HCT116 (cell line): ENCODE measurements at regions not wholly inside any gene's neighbourhood (a gene's known extent, or its start where the extent isn't known, plus 50 kb on each side); places are given as distances from the start of the nearest gene placed in this dataset.

ENCODE experiments used
- ATAC-seq: fragments of 200-7000 bp; cut with Tn5 transposase; 2 replicates; pipeline ENCODE4 v1.9.1; 2020; ENCODE audit warnings: mild to moderate bottlenecking, moderate library complexity
- BruUV-seq: library from RNA; stranded (reverse); fragments of 400-500 nt; replicated peaks from 2 replicates; lab custom pipeline; 2021; lab: Mats Ljungman, UMichigan
- CTCF ChIA-PET: fragments of 300-600 bp; sonication (Branson Sonifier 250); formaldehyde crosslinking; loops from one replicate; lab custom pipeline; 2021; ENCODE audit warnings: antibody characterized with exemption; lab: Charles Lee
- POLR2A ChIA-PET: fragments of 300-600, 350-600 bp; sonication (Branson Sonifier 250); formaldehyde crosslinking; loops from one replicate; lab custom pipeline; 2021; ENCODE audit warnings: antibody characterized with exemption; lab: Charles Lee
- RAD21 ChIA-PET, 2 experiments: fragments of 300-600 bp; sonication (Branson Sonifier 250); formaldehyde crosslinking; loops; one replicate each; lab custom pipeline; 2023; ENCODE audit warnings: low total read pairs in 2 of 2; ENCODE audit not compliant: uncharacterized antibody in 2 of 2, unreplicated experiment in 2 of 2, low non-redundant PET in 1 of 2; lab: Charles Lee
- DNase-seq: peaks from one replicate; pipeline ENCODE4 v3.0.0-alpha.2; 2010; ENCODE audit warnings: low read depth, low spot score
- H2AFZ ChIP-seq: fragments of 200-600 bp; shearing (Covaris generic), sonication (generic); 2 replicates; pipeline ENCODE4 v1.6.1; 2017; ENCODE audit warnings: low read depth, mixed run types, mixed read lengths, antibody characterized with exemption, low read length; ENCODE audit not compliant: poor library complexity, severe bottlenecking
- H3K27ac ChIP-seq: 2 replicates; pipeline ENCODE4 v1.5.1; 2012; ENCODE audit warnings: low read depth, low read length
- H3K27me3 ChIP-seq: fragments of 200-600 bp; sonication (generic); 2 replicates; pipeline ENCODE4 v1.6.1; 2016; ENCODE audit warnings: mixed run types, low read length, mixed read lengths; ENCODE audit not compliant: insufficient read depth
- H3K36me3 ChIP-seq, 2 experiments: fragments of 200-500 bp in 1 of 2; fragments of 200-600 bp in 1 of 2; sonication (Bioruptor generic) in 1 of 2; sonication (generic) in 1 of 2; 2 replicates each; pipeline versions ENCODE4 v1.5.1 to v1.6.1; 2014 to 2016; ENCODE audit warnings: low read length in 2 of 2, inconsistent platforms in 1 of 2, mixed read lengths in 1 of 2, mixed run types in 1 of 2; ENCODE audit not compliant: insufficient read depth in 2 of 2, control insufficient read depth in 1 of 2
- H3K4me1 ChIP-seq, 2 experiments: fragments of 200-600 bp in 1 of 2; sonication (generic) in 1 of 2; 2 replicates each; pipeline versions ENCODE4 v1.5.1 to v1.6.1; 2012 to 2017; ENCODE audit warnings: low read length in 2 of 2, inconsistent platforms in 1 of 2, mild to moderate bottlenecking in 1 of 2, mixed read lengths in 1 of 2, mixed run types in 1 of 2, moderate library complexity in 1 of 2; ENCODE audit not compliant: insufficient read depth in 2 of 2, control insufficient read depth in 1 of 2
- H3K4me2 ChIP-seq: fragments of 200-600 bp; sonication (generic); 2 replicates; pipeline ENCODE4 v1.6.1; 2017; ENCODE audit warnings: mixed run types, low read length, mixed read lengths
- H3K4me3 ChIP-seq, 2 experiments: fragments of 200-600 bp in 1 of 2; sonication (generic) in 1 of 2; replicated peaks in 1 of 2; 2 replicates each; pipeline ENCODE4 v1.5.1; 2011 to 2016; ENCODE audit warnings: low read length in 2 of 2, control low read depth in 1 of 2, low read depth in 1 of 2, mild to moderate bottlenecking in 1 of 2, mixed read lengths in 1 of 2, mixed run types in 1 of 2
- H3K79me2 ChIP-seq: fragments of 200-600 bp; sonication (generic); 2 replicates; pipeline ENCODE4 v1.6.1; 2017; ENCODE audit warnings: mild to moderate bottlenecking, mixed run types, low read length, moderate library complexity, mixed read lengths; ENCODE audit not compliant: insufficient read depth
- H3K9ac ChIP-seq: fragments of 200-600 bp; sonication (generic); 2 replicates; pipeline ENCODE4 v1.6.1; 2016; ENCODE audit warnings: low read length, mixed read lengths
- H3K9me2 ChIP-seq: fragments of 200-600 bp; sonication (generic), shearing (Covaris generic); 2 replicates; pipeline ENCODE4 v1.6.1; 2017; ENCODE audit warnings: mixed run types, mild to moderate bottlenecking, moderate library complexity; ENCODE audit not compliant: insufficient read depth
- H3K9me3 ChIP-seq, 2 experiments: fragments of 200-500 bp in 1 of 2; fragments of 200-600 bp in 1 of 2; sonication (Bioruptor generic) in 1 of 2; sonication (generic) in 1 of 2; 2 replicates each; pipeline ENCODE4 v1.6.1; 2014 to 2017; ENCODE audit warnings: low read length in 2 of 2, mixed read lengths in 2 of 2, inconsistent platforms in 1 of 2, low read depth in 1 of 2, mild to moderate bottlenecking in 1 of 2, mixed run types in 1 of 2, moderate library complexity in 1 of 2; ENCODE audit not compliant: control insufficient read depth in 1 of 2, insufficient read depth in 1 of 2
- H4K20me1 ChIP-seq: fragments of 200-600 bp; sonication (generic), shearing (Covaris generic); 2 replicates; pipeline ENCODE4 v1.6.1; 2017; ENCODE audit warnings: mixed run types, mild to moderate bottlenecking, moderate library complexity; ENCODE audit not compliant: insufficient read depth
- CEBPB ChIP-seq: IDR thresholded peaks from 2 replicates; pipeline ENCODE4 v1.6.1; 2012; ENCODE audit warnings: low read depth
- ELF1 ChIP-seq: IDR thresholded peaks from 2 replicates; pipeline ENCODE4 v1.6.1; 2012; ENCODE audit warnings: low read depth, borderline replicate concordance
- EZH2 ChIP-seq: fragments of 200-600 bp; sonication (generic); IDR thresholded peaks from 2 replicates; pipeline ENCODE4 v1.6.1; 2017; ENCODE audit warnings: antibody characterized with exemption, mixed run types
- POLR2A ChIP-seq: IDR thresholded peaks from 2 replicates; pipeline ENCODE4 v1.7.0; 2011; ENCODE audit warnings: borderline replicate concordance; ENCODE audit not compliant: insufficient read depth, insufficient read length; ENCODE audit errors: extremely low read depth
- SRF ChIP-seq: IDR thresholded peaks from 2 replicates; pipeline ENCODE4 v1.6.1; 2012; ENCODE audit warnings: low read depth
- intact Hi-C: fragments of 100-400 bp; cut with micrococcal nuclease; formaldehyde crosslinking; loops from 2 replicates; pipeline ENCODE4 v1.10.0; 2022
- TF ChIP-seq, protein P1 (sequence below): IDR thresholded peaks from 2 replicates; pipeline ENCODE4 v1.6.1; 2012
- TF ChIP-seq, protein P2 (sequence below), 3 experiments: fragments of 200-600 bp in 1 of 3; sonication (generic) in 1 of 3; IDR thresholded peaks in 2 of 3; conservative IDR thresholded peaks in 1 of 3; 2 replicates each; pipeline ENCODE4 v1.5.1; 2012 to 2017; ENCODE audit warnings: low read depth in 2 of 3, low read length in 2 of 3, antibody characterized with exemption in 1 of 3, borderline replicate concordance in 1 of 3, control low read depth in 1 of 3, mild to moderate bottlenecking in 1 of 3, mixed read lengths in 1 of 3, mixed run types in 1 of 3, moderate library complexity in 1 of 3; ENCODE audit not compliant: insufficient read depth in 1 of 3
- TF ChIP-seq, protein P3 (sequence below): IDR thresholded peaks from 2 replicates; pipeline ENCODE4 v1.6.1; 2012; ENCODE audit warnings: low read depth

DNA sequence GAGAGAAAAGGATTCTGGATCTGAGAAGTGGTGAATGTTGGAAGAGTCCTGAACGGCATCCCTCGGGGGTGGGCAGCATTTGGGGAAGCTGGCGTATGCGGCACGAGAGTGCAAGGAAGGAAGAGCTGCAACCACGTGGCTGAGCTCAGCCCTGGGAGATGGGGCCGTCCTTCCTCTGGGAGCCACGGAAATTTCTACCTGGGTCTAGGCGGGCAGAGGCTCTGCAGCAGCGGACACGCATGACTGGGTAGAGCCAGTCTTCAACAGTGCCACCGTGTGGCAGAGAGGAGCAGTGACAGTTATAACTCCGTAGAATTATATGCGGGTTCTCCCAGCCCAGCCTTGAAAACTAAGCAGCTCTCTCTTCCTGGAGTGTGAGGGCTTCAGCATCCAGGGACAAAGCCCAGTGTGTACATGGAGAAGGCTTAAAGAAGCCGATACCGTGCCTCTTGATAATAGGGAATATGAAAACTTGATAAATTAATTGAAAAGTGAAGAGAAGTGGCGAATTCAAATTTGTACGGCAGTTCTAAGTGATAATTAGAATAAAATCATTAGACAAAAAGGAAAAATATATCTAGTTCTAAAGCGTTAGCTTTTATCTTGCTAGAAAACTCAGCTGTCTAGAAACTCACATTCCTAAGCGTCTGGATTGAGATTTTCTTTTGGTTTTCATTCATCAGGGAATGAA, 82.9 kb upstream of the STXBP6 start:
- no peaks in the 10 kb centered on the region for H3K79me2 ChIP-seq
- BruUV-seq, result no TSS peak
- DNase-seq (no peak), ATAC-seq (peak; percentile 55)
- H3K27me3 ChIP-seq, result no peaks in the 10 kb centered on the region
- ChIA-PET POLR2A (no interaction called here), RAD21 (no interaction called here)
- intact Hi-C loops, result loop anchor here (2.0 kb wide), 1 partner anchor 326 kb away; no protein-coding TSS in a partner anchor
- H3K36me3 ChIP-seq, result no peaks in the 10 kb centered on the region; a peak in 1 of 4 replicates
- H3K27ac ChIP-seq, result no peak overlapping the region
- no peak overlapping the region for H3K9ac ChIP-seq
- TF ChIP-seq, protein P1, sequence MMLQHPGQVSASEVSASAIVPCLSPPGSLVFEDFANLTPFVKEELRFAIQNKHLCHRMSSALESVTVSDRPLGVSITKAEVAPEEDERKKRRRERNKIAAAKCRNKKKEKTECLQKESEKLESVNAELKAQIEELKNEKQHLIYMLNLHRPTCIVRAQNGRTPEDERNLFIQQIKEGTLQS, result no peak
- TF ChIP-seq ELF1, result no peak
- TF ChIP-seq, protein P2, sequence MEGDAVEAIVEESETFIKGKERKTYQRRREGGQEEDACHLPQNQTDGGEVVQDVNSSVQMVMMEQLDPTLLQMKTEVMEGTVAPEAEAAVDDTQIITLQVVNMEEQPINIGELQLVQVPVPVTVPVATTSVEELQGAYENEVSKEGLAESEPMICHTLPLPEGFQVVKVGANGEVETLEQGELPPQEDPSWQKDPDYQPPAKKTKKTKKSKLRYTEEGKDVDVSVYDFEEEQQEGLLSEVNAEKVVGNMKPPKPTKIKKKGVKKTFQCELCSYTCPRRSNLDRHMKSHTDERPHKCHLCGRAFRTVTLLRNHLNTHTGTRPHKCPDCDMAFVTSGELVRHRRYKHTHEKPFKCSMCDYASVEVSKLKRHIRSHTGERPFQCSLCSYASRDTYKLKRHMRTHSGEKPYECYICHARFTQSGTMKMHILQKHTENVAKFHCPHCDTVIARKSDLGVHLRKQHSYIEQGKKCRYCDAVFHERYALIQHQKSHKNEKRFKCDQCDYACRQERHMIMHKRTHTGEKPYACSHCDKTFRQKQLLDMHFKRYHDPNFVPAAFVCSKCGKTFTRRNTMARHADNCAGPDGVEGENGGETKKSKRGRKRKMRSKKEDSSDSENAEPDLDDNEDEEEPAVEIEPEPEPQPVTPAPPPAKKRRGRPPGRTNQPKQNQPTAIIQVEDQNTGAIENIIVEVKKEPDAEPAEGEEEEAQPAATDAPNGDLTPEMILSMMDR (IDR thresholded peaks at IDR 0.05 in 2 of 3, conservative IDR thresholded peaks at IDR 0.05 in 1 of 3; ENCODE audit: borderline replicate concordance in 1 of 3, insufficient read depth in 1 of 3, low read depth in 2 of 3, low read length in 2 of 3), result peak in 2 of 3 experiments; percentile 36 to 56; a peak in 4 of 6 replicates
- TF ChIP-seq, all 23 proteins: peak for 1
- Histone ChIP-seq H3K9me3 (peaks cover 0 to 20% of the 10 kb centered on the region in 2 experiments; a peak in 1 of 4 replicates), H3K4me1 (no peaks in the 10 kb centered on the region), H3K4me2 (no peak overlapping the region), H3K4me3 (no peak overlapping the region), H4K20me1 (no peaks in the 10 kb centered on the region), H2AFZ (no peak overlapping the region), H3K9me2 (no peaks in the 10 kb centered on the region)
- CTCF ChIA-PET, result no interaction called here

DNA sequence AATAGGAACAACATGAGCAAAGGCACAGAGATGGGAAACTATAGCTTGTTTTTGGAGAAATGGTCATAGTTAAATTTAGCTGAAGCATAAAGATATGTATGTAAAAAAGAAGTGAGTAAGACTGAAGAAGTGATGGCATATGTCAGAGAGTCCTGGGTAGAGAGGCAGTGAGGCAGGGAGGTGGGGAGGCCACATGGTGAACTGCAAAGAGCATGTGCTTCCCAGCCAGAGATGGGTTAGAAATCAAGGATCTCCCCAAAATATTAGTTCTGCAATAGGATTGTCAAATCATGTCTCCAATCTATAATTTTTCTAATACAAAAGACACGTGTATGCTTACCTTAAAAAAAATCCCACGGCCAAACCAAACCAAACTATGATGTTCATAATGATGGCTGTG, 82.1 kb upstream of the STXBP6 start:
- H3K79me2 ChIP-seq, result no peaks in the 10 kb centered on the region
- H2AFZ ChIP-seq, result no peak overlapping the region
- DNase-seq (no peak), ATAC-seq (no peak)
- intact Hi-C loops, result loop anchor here (2.0 kb wide), 1 partner anchor 325 kb away; no protein-coding TSS in a partner anchor
- BruUV-seq, result no TSS peak
- no peaks in the 10 kb centered on the region for H3K4me1 ChIP-seq
- no peak overlapping the region for H3K4me3 ChIP-seq
- no peaks in the 10 kb centered on the region for H3K9me2 ChIP-seq
- H4K20me1 ChIP-seq, result no peaks in the 10 kb centered on the region
- no peaks in the 10 kb centered on the region; a peak in 1 of 4 replicates for H3K36me3 ChIP-seq
- no peak overlapping the region for H3K4me2 ChIP-seq
- H3K9me3 ChIP-seq, result peaks cover 0 to 23% of the 10 kb centered on the region in 2 experiments; a peak in 1 of 4 replicates
- ChIA-PET RAD21 (no interaction called here), CTCF (no interaction called here), POLR2A (no interaction called here)
- no peaks in the 10 kb centered on the region for H3K27me3 ChIP-seq
- H3K9ac ChIP-seq, result no peak overlapping the region
- H3K27ac ChIP-seq, result no peak overlapping the region
- no peak for TF ChIP-seq POLR2A
- TF ChIP-seq SRF, result no peak
- no peak for TF ChIP-seq CEBPB
- TF ChIP-seq EZH2, result no peak
- TF ChIP-seq, protein P2 (IDR thresholded peaks at IDR 0.05 in 2 of 3, conservative IDR thresholded peaks at IDR 0.05 in 1 of 3; ENCODE audit: borderline replicate concordance in 1 of 3, insufficient read depth in 1 of 3, low read depth in 2 of 3, low read length in 2 of 3), result no peak
- TF ChIP-seq, protein P3, sequence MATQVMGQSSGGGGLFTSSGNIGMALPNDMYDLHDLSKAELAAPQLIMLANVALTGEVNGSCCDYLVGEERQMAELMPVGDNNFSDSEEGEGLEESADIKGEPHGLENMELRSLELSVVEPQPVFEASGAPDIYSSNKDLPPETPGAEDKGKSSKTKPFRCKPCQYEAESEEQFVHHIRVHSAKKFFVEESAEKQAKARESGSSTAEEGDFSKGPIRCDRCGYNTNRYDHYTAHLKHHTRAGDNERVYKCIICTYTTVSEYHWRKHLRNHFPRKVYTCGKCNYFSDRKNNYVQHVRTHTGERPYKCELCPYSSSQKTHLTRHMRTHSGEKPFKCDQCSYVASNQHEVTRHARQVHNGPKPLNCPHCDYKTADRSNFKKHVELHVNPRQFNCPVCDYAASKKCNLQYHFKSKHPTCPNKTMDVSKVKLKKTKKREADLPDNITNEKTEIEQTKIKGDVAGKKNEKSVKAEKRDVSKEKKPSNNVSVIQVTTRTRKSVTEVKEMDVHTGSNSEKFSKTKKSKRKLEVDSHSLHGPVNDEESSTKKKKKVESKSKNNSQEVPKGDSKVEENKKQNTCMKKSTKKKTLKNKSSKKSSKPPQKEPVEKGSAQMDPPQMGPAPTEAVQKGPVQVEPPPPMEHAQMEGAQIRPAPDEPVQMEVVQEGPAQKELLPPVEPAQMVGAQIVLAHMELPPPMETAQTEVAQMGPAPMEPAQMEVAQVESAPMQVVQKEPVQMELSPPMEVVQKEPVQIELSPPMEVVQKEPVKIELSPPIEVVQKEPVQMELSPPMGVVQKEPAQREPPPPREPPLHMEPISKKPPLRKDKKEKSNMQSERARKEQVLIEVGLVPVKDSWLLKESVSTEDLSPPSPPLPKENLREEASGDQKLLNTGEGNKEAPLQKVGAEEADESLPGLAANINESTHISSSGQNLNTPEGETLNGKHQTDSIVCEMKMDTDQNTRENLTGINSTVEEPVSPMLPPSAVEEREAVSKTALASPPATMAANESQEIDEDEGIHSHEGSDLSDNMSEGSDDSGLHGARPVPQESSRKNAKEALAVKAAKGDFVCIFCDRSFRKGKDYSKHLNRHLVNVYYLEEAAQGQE, result no peak
